H1 (cell line): ENCODE measurements at regions not wholly inside any gene's neighbourhood (a gene's known extent, or its start where the extent isn't known, plus 50 kb on each side); places are given as distances from the start of the nearest gene placed in this dataset.

ENCODE experiments used
- CTCF ChIA-PET: fragments of 300-600 bp; sonication (Branson Sonifier 250); formaldehyde crosslinking; loops from one replicate; lab custom pipeline; 2021; ENCODE audit not compliant: partially characterized antibody; lab: Charles Lee
- POLR2A ChIA-PET: fragments of 300-600 bp; sonication (Branson Sonifier 250); formaldehyde crosslinking; loops from one replicate; lab custom pipeline; 2021; ENCODE audit warnings: inconsistent platforms; ENCODE audit not compliant: partially characterized antibody; lab: Charles Lee
- DNase-seq, 2 experiments: peaks; one replicate each; pipeline versions ENCODE4 v3.0.0 to v3.0.0-alpha.2; 2010 to 2022; ENCODE audit warnings: low spot score in 2 of 2, low read depth in 1 of 2, mixed read lengths in 1 of 2
- FAIRE-seq: peaks from 2 replicates; lab custom pipeline; 2011; peaks lifted over from hg19 to GRCh38; lab: Jason Lieb, UNC
- H2AFZ ChIP-seq: 2 replicates; pipeline ENCODE4 v1.8.1; 2012; ENCODE audit warnings: low read length, inconsistent platforms
- H2AK5ac ChIP-seq: 2 replicates; pipeline ENCODE4 v1.6.1; 2013; ENCODE audit warnings: low read depth, low read length
- H2BK120ac ChIP-seq: replicated peaks from 2 replicates; pipeline ENCODE3; 2013; ENCODE audit warnings: low read depth, low read length, inconsistent platforms
- H2BK12ac ChIP-seq: 2 replicates; pipeline ENCODE4 v1.6.1; 2013; ENCODE audit warnings: low read depth, low read length
- H2BK15ac ChIP-seq: 2 replicates; pipeline ENCODE4 v1.6.1; 2013; ENCODE audit warnings: low read length
- H2BK20ac ChIP-seq: 2 replicates; pipeline ENCODE4 v1.6.1; 2013; ENCODE audit warnings: low read length
- H2BK5ac ChIP-seq: 2 replicates; pipeline ENCODE4 v1.6.1; 2013; ENCODE audit warnings: low read depth, low read length
- H3K14ac ChIP-seq: 2 replicates; pipeline ENCODE4 v1.6.1; 2013; ENCODE audit warnings: inconsistent platforms; ENCODE audit not compliant: insufficient read length
- H3K18ac ChIP-seq: 2 replicates; pipeline ENCODE4 v1.6.1; 2013; ENCODE audit warnings: low read length; ENCODE audit errors: extremely low read depth
- H3K23ac ChIP-seq: 2 replicates; pipeline ENCODE4 v1.6.1; 2013; ENCODE audit warnings: inconsistent platforms; ENCODE audit not compliant: insufficient read length
- H3K23me2 ChIP-seq: 2 replicates; pipeline ENCODE4 v1.6.1; 2013; ENCODE audit warnings: low read depth, low read length
- H3K27ac ChIP-seq: 2 replicates; pipeline ENCODE4 v1.6.1; 2011; ENCODE audit warnings: low read depth, low read length, inconsistent platforms
- H3K27me3 ChIP-seq, 4 experiments: replicated peaks in 1 of 4; 1 replicate in 1 of 4; 2 replicates in 3 of 4; pipeline versions ENCODE4 v1.6.1 to v1.8.1; 2011 to 2013; ENCODE audit warnings: low read length in 3 of 4, mild to moderate bottlenecking in 3 of 4, inconsistent platforms in 2 of 4, mixed read lengths in 2 of 4, moderate library complexity in 1 of 4; ENCODE audit not compliant: control insufficient read depth in 3 of 4, insufficient read depth in 3 of 4; ENCODE audit errors: extremely low read depth in 1 of 4
- H3K36me3 ChIP-seq, 4 experiments: 2 replicates each; pipeline versions ENCODE4 v1.6.1 to v1.8.1; 2011 to 2013; ENCODE audit warnings: mild to moderate bottlenecking in 4 of 4, low read length in 3 of 4, moderate library complexity in 2 of 4, control low read depth in 1 of 4, inconsistent platforms in 1 of 4; ENCODE audit not compliant: insufficient read depth in 4 of 4, control insufficient read depth in 2 of 4
- H3K4ac ChIP-seq: replicated peaks from 2 replicates; pipeline ENCODE3; 2013; ENCODE audit warnings: low read length, low read depth, mixed read lengths, inconsistent platforms; ENCODE audit not compliant: insufficient read length
- H3K4me1 ChIP-seq, 4 experiments: replicated peaks in 1 of 4; 1 replicate in 1 of 4; 2 replicates in 3 of 4; pipeline versions ENCODE4 v1.6.1 to v1.8.1; 2011 to 2013; ENCODE audit warnings: low read length in 3 of 4, inconsistent platforms in 2 of 4, mixed read lengths in 1 of 4; ENCODE audit not compliant: insufficient read depth in 4 of 4, control insufficient read depth in 3 of 4
- H3K4me2 ChIP-seq, 2 experiments: 2 replicates each; pipeline versions ENCODE4 v1.6.1 to v1.8.1; 2011 to 2013; ENCODE audit warnings: low read depth in 2 of 2, low read length in 2 of 2, control low read depth in 1 of 2, inconsistent platforms in 1 of 2, mild to moderate bottlenecking in 1 of 2; ENCODE audit not compliant: insufficient read depth in 1 of 2
- H3K4me3 ChIP-seq, 4 experiments: fragments of 200-600, 300-600 bp in 1 of 4; sonication (generic), shearing (Covaris generic), sonication (Bioruptor Twin) in 1 of 4; 2 replicates each; pipeline versions ENCODE4 v1.5.1 to v1.8.1; 2011 to 2016; ENCODE audit warnings: low read length in 4 of 4, low read depth in 3 of 4, control low read depth in 2 of 4, inconsistent platforms in 2 of 4, mild to moderate bottlenecking in 2 of 4, mixed read lengths in 1 of 4, moderate library complexity in 1 of 4; ENCODE audit not compliant: insufficient read depth in 2 of 4; ENCODE audit errors: extremely low read depth in 1 of 4
- H3K56ac ChIP-seq: replicated peaks from 2 replicates; pipeline ENCODE3; 2013; ENCODE audit warnings: low read depth, mild to moderate bottlenecking, mixed read lengths, low read length, inconsistent platforms; ENCODE audit not compliant: insufficient read length
- H3K79me1 ChIP-seq: 2 replicates; pipeline ENCODE4 v1.6.1; 2013; ENCODE audit warnings: low read depth, low read length, control low read depth
- H3K79me2 ChIP-seq, 2 experiments: 2 replicates each; pipeline versions ENCODE4 v1.6.1 to v1.8.1; 2012 to 2013; ENCODE audit warnings: low read length in 2 of 2, mild to moderate bottlenecking in 2 of 2, inconsistent platforms in 1 of 2; ENCODE audit not compliant: insufficient read depth in 2 of 2, control insufficient read depth in 1 of 2
- H3K9ac ChIP-seq, 4 experiments: replicated peaks in 1 of 4; 1 replicate in 1 of 4; 2 replicates in 3 of 4; pipeline versions ENCODE4 v1.6.1 to v1.8.1; 2011 to 2013; ENCODE audit warnings: low read depth in 3 of 4, low read length in 3 of 4, control low read depth in 2 of 4, mild to moderate bottlenecking in 2 of 4, moderate library complexity in 2 of 4, inconsistent platforms in 1 of 4; ENCODE audit errors: extremely low read depth in 1 of 4
- H3K9me3 ChIP-seq, 2 experiments: 2 replicates each; pipeline versions ENCODE4 v1.6.1 to v1.8.1; 2012 to 2013; ENCODE audit warnings: mild to moderate bottlenecking in 2 of 2, moderate library complexity in 2 of 2, control low read depth in 1 of 2, inconsistent platforms in 1 of 2, low read depth in 1 of 2, low read length in 1 of 2, mixed read lengths in 1 of 2; ENCODE audit not compliant: insufficient read depth in 2 of 2
- H4K20me1 ChIP-seq, 2 experiments: replicated peaks in 1 of 2; 2 replicates each; pipeline versions ENCODE3 to v1.8.1; 2011 to 2013; ENCODE audit warnings: inconsistent platforms in 2 of 2, low read length in 2 of 2, mild to moderate bottlenecking in 1 of 2; ENCODE audit not compliant: insufficient read depth in 2 of 2, control insufficient read depth in 1 of 2
- H4K5ac ChIP-seq: 2 replicates; pipeline ENCODE4 v1.6.1; 2013; ENCODE audit warnings: low read length, low read depth, mixed read lengths, inconsistent platforms; ENCODE audit not compliant: insufficient read length
- H4K8ac ChIP-seq: 2 replicates; pipeline ENCODE4 v1.8.0; 2013; ENCODE audit warnings: mild to moderate bottlenecking, moderate library complexity, low read length, inconsistent platforms; ENCODE audit not compliant: insufficient read depth; ENCODE audit errors: extremely low read depth
- H4K91ac ChIP-seq: replicated peaks from 2 replicates; pipeline ENCODE3; 2013; ENCODE audit warnings: low read length, mixed read lengths, inconsistent platforms; ENCODE audit not compliant: insufficient read length
- NANOG ChIP-seq: IDR thresholded peaks from 2 replicates; pipeline ENCODE4 v1.6.1; 2011; ENCODE audit warnings: low read length, low read depth, mild to moderate bottlenecking, inconsistent platforms; ENCODE audit not compliant: insufficient read depth, poor library complexity, severe bottlenecking
- WGBS, 2 experiments: shearing (Covaris generic) in 1 of 2; methylation state at CpG; one replicate each; pipeline versions ENCODE4 v1.1.6 to v1.1.7; 2013 to 2015; ENCODE audit warnings: low lambda C conversion rate in 2 of 2, mixed read lengths in 2 of 2, inconsistent platforms in 1 of 2, low coverage in 1 of 2, missing lambda C conversion rate in 1 of 2; ENCODE audit not compliant: insufficient replicate concordance in 2 of 2, insufficient coverage in 1 of 2, insufficient read length in 1 of 2; ENCODE audit errors: extremely low coverage in 1 of 2, missing lambda C conversion rate in 1 of 2; 5-methylcytosine and 5-hydroxymethylcytosine counted together

- Histone ChIP-seq H2BK15ac (no peak overlapping the region), H4K5ac (no peak overlapping the region)
- TF ChIP-seq NANOG: no peak
These were observed 294.2 kb upstream of the JARID2 start for GRCh38 chr6:14951704-14952103.

More at GRCh38 chr6:14951704-14952103, 294.2 kb upstream of the JARID2 start:
- H4K8ac ChIP-seq: no peak overlapping the region
- no peak overlapping the region for H2BK120ac ChIP-seq
- H2AFZ ChIP-seq: no peak overlapping the region
- no peaks in the 10 kb centered on the region; a peak in 1 of 4 replicates for H3K79me2 ChIP-seq
- H3K4me3 ChIP-seq: no peak overlapping the region
- H3K36me3 ChIP-seq: no peaks in the 10 kb centered on the region
- H2BK20ac ChIP-seq: no peak overlapping the region
- FAIRE-seq: no peak
- no peaks in the 10 kb centered on the region for H3K27me3 ChIP-seq
- 79% methylated on average over 1 of the region's 1 CpG; no CpG with 5 or more reads in 1 of the 2 experiments for WGBS, 2 experiments
- H3K4me2 ChIP-seq: no peak overlapping the region
- no peaks in the 10 kb centered on the region for H3K9me3 ChIP-seq
- peaks cover 0 to 2% of the 10 kb centered on the region in 2 experiments for H4K20me1 ChIP-seq
- no peak overlapping the region for H3K14ac ChIP-seq
- H3K56ac ChIP-seq: no peak overlapping the region
- no peak overlapping the region for H2BK12ac ChIP-seq
- H3K18ac ChIP-seq: no peak overlapping the region
- H2BK5ac ChIP-seq: no peak overlapping the region
- no peak for DNase-seq
- H3K79me1 ChIP-seq: 0 out of 2 replicates have a peak, but pooled peaks cover 1% of the 10 kb centered on the region
- no peak overlapping the region for H3K4ac ChIP-seq
- no peak overlapping the region for H2AK5ac ChIP-seq
- no peaks in the 10 kb centered on the region for H3K23me2 ChIP-seq
- no peak overlapping the region for H3K27ac ChIP-seq
- H3K9ac ChIP-seq: no peak overlapping the region
- H4K91ac ChIP-seq: no peak overlapping the region
- ChIA-PET CTCF (interaction anchor here (0.7 to 1.1 kb wide), 4 partner anchors 9 to 158 kb away, joined by 3 to 7 read pairs (median 4); no protein-coding TSS in a partner anchor), POLR2A (interaction anchor here (0.7 kb wide), 2 partner anchors 335 to 341 kb away, joined by 3 read pairs; no protein-coding TSS in a partner anchor)
- H3K23ac ChIP-seq: no peak overlapping the region
- H3K4me1 ChIP-seq: no peaks in the 10 kb centered on the region
